Stimulated activated CD8-positive, alpha-beta memory T cell treated with anti-CD3 and anti-CD28 coated beads, Interleukin-4, amount 100 ng/mL, for 1 hour (primary cell): ENCODE measurements at regions not wholly inside any gene's neighbourhood (a gene's known extent, or its start where the extent isn't known, plus 50 kb on each side); places are given as distances from the start of the nearest gene placed in this dataset.

ENCODE experiments used
- DNase-seq, 2 donors: peaks; one replicate each; pipeline ENCODE4 v3.0.0-alpha.2; 2020; ENCODE audit warnings: low read depth in 2 of 2, low spot score in 1 of 2

- no peak for DNase-seq
Observed at GRCh38 chr2:118296663-118297062, 208.4 kb downstream of the INSIG2 start.

GRCh38 chr2:118295592-118296390 lies 207.5 kb downstream of the INSIG2 start:
- DNase-seq: no peak

GRCh38 chr2:118294063-118294462 lies 205.8 kb downstream of the INSIG2 start:
- no peak for DNase-seq

- no peak for DNase-seq
Observed at GRCh38 chr2:118292991-118293390, 204.7 kb downstream of the INSIG2 start.

- no peak for DNase-seq
Observed at GRCh38 chr2:118291251-118291880, 203.1 kb downstream of the INSIG2 start.

- no peak for DNase-seq
Observed at GRCh38 chr2:118290411-118291250, 202.4 kb downstream of the INSIG2 start.

GRCh38 chr2:118279005-118279404 lies 190.7 kb downstream of the INSIG2 start:
- DNase-seq: no peak

- no peak for DNase-seq
Observed at GRCh38 chr2:118278046-118278445, 189.8 kb downstream of the INSIG2 start.

- DNase-seq: no peak
Observed at GRCh38 chr2:118274841-118275510, 186.7 kb downstream of the INSIG2 start.

GRCh38 chr2:118272391-118272790 lies 184.1 kb downstream of the INSIG2 start:
- no peak for DNase-seq

GRCh38 chr2:118269408-118270051 lies 181.3 kb downstream of the INSIG2 start:
- DNase-seq: no peak

- no peak for DNase-seq
Observed at GRCh38 chr2:118268268-118268667, 180.0 kb downstream of the INSIG2 start.

GRCh38 chr2:118265873-118266455 lies 177.7 kb downstream of the INSIG2 start:
- DNase-seq: no peak

- no peak for DNase-seq
Observed at GRCh38 chr2:118264232-118264990, 176.1 kb downstream of the INSIG2 start.

- DNase-seq: no peak
Observed at GRCh38 chr2:118257696-118258095, 169.4 kb downstream of the INSIG2 start.

- DNase-seq: no peak
Observed at GRCh38 chr2:118255771-118256372, 167.6 kb downstream of the INSIG2 start.

GRCh38 chr2:118255301-118255700 lies 167.0 kb downstream of the INSIG2 start:
- no peak for DNase-seq

- DNase-seq: no peak
Observed at GRCh38 chr2:118254116-118254515, 165.8 kb downstream of the INSIG2 start.

GRCh38 chr2:118251427-118251826 lies 163.2 kb downstream of the INSIG2 start:
- DNase-seq: no peak
